ENCODE measurements at regions not wholly inside any gene's neighbourhood (a gene's known extent, or its start where the extent isn't known, plus 50 kb on each side); places are given as distances from the start of the nearest gene placed in this dataset.

DNA sequence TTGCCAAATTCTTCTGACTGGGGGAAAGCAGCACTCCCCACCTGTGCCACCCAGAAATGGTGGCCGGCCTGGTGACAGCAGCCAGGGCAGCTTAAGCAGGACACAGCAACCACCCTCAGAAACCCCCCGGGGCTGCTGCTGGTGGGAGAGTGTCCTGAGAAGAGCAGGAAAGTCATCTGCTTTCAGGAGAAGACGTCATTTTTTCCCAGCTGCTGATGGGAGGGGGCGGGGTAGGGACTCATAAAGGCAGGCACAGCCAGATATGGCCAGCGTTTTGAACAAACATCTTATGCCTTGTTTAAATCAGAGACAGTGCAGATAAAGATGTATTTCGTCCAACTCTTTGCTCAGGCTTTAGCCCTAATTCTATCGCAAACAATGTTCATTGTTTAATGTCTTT is 139.5 kb downstream of the LRRC30 start:
- H3K27me3 ChIP-seq (ENCODE audit: insufficient read depth, low read length), result no peaks in the 10 kb centered on the region
- no peak overlapping the region for H3K9ac ChIP-seq (ENCODE audit: extremely low read depth, insufficient read length, low read length)
- H3K9me3 ChIP-seq (ENCODE audit: control insufficient read depth, low read depth, low read length), result no peaks in the 10 kb centered on the region
- H3K4me2 ChIP-seq (ENCODE audit: insufficient read depth, insufficient read length, low read length), result no peak overlapping the region
- H2AFZ ChIP-seq (ENCODE audit: low read length), result no peak overlapping the region
- TF ChIP-seq, protein P1, sequence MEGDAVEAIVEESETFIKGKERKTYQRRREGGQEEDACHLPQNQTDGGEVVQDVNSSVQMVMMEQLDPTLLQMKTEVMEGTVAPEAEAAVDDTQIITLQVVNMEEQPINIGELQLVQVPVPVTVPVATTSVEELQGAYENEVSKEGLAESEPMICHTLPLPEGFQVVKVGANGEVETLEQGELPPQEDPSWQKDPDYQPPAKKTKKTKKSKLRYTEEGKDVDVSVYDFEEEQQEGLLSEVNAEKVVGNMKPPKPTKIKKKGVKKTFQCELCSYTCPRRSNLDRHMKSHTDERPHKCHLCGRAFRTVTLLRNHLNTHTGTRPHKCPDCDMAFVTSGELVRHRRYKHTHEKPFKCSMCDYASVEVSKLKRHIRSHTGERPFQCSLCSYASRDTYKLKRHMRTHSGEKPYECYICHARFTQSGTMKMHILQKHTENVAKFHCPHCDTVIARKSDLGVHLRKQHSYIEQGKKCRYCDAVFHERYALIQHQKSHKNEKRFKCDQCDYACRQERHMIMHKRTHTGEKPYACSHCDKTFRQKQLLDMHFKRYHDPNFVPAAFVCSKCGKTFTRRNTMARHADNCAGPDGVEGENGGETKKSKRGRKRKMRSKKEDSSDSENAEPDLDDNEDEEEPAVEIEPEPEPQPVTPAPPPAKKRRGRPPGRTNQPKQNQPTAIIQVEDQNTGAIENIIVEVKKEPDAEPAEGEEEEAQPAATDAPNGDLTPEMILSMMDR (conservative IDR thresholded peaks at IDR 0.05), result no peak
- no peak overlapping the region for H3K56ac ChIP-seq (ENCODE audit: insufficient read length, low read depth, low read length)
- no peak overlapping the region for H3K14ac ChIP-seq (ENCODE audit: insufficient read depth, low read length)
- no peak overlapping the region for H2AK5ac ChIP-seq (ENCODE audit: insufficient read length, low read length)
- peaks cover 0 to 2% of the 10 kb centered on the region in 2 experiments; a peak in 1 of 5 replicates for H3K9me3 Mint-ChIP-seq
- H3K4ac ChIP-seq (ENCODE audit: low read depth, low read length), result no peak overlapping the region
- no peak overlapping the region for H3K18ac ChIP-seq (ENCODE audit: insufficient read length, low read depth, low read length)
- H2BK20ac ChIP-seq (ENCODE audit: low read depth, low read length, poor library complexity, severe bottlenecking), result no peak overlapping the region
- no peaks in the 10 kb centered on the region for H3K23me2 ChIP-seq (ENCODE audit: insufficient read length, low read depth, low read length, poor library complexity, severe bottlenecking)
- H4K91ac ChIP-seq (ENCODE audit: insufficient read length, low read depth, low read length), result no peak overlapping the region
- no peak overlapping the region for H4K5ac ChIP-seq (ENCODE audit: insufficient read length, low read depth, low read length)
- no peaks in the 10 kb centered on the region for H3K4me1 ChIP-seq (ENCODE audit: insufficient read depth, low read length)
- no peaks in the 10 kb centered on the region for H3K4me1 Mint-ChIP-seq
- no peak overlapping the region for H3T11ph ChIP-seq (ENCODE audit: low read length)
- H4K8ac ChIP-seq (replicated peaks; ENCODE audit: insufficient read length, low read depth, low read length), result no peak overlapping the region
- no peaks in the 10 kb centered on the region for H4K20me1 ChIP-seq (ENCODE audit: control insufficient read depth, insufficient read depth, insufficient read length)
- no peaks in the 10 kb centered on the region; the same call in 1 of the 2 replicates for H3K27me3 Mint-ChIP-seq (ENCODE audit: low read depth)
- no CpG with 5 or more reads among the region's 7 CpGs for WGBS (ENCODE audit: extremely low coverage, insufficient read length, low lambda C conversion rate)
- H3K36me3 Mint-ChIP-seq (ENCODE audit: insufficient read depth in 1 of 3, low read depth in 3 of 3), result no peaks in the 10 kb centered on the region
- no peak overlapping the region for H3K27ac Mint-ChIP-seq
- no peaks in the 10 kb centered on the region for H3K79me2 ChIP-seq (ENCODE audit: insufficient read depth, low read length)
- no peak overlapping the region for H2BK120ac ChIP-seq (ENCODE audit: low read depth, low read length, poor library complexity, severe bottlenecking)
- H3K4me3 Mint-ChIP-seq, result no peak overlapping the region
- H3K23ac ChIP-seq (ENCODE audit: insufficient read length, low read depth, low read length), result no peak overlapping the region
- no peak for DNase-seq
- H3K27ac ChIP-seq (ENCODE audit: insufficient read length, low read depth, low read length), result no peak overlapping the region
- no peak overlapping the region for H2BK5ac ChIP-seq (ENCODE audit: insufficient read length, low read length)
- H2BK12ac ChIP-seq (ENCODE audit: insufficient read length, low read depth, low read length), result no peak overlapping the region
- H3K79me1 ChIP-seq (ENCODE audit: insufficient read depth, low read depth, low read length, poor library complexity, severe bottlenecking), result no peaks in the 10 kb centered on the region
- no peak overlapping the region for H2BK15ac ChIP-seq (ENCODE audit: low read depth, low read length)

Measured in H9 (cell line).